ENCODE measurements at regions not wholly inside any gene's neighbourhood (a gene's known extent, or its start where the extent isn't known, plus 50 kb on each side); places are given as distances from the start of the nearest gene placed in this dataset.
"Not testable (repeated sequence)": the region's sequence is repeated elsewhere in the genome, so short reads cannot be mapped to it uniquely, and the experiment has no call there.

DNA sequence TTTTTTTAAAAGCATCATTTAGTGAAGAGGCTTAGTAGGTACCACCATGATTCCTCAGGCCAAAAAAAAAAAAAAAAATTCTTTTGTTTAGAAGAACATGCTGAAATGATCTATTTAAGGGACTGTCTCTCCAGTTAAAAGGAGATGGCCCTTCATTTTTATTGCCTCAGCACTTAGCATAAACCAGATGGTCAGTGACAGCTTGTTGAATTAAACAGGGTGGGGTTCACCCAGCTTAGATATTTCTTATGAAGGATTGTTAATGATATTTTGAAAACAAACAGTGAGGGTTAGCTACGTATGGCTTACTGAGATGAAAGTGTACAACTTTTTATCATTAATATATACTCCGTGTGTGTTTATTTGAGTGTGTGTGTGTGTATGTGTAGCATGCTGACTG lies 203.7 kb downstream of the FAM181B start:
- H3K9ac ChIP-seq (ENCODE audit: low read length), result no peak overlapping the region
- H3K9me3 ChIP-seq (ENCODE audit: low read length), result no peaks in the 10 kb centered on the region
- H3K27me3 ChIP-seq (ENCODE audit: control insufficient read depth in 1 of 2, insufficient read depth in 2 of 2, low read length in 2 of 2), result no peaks in the 10 kb centered on the region
- H3K4me1 ChIP-seq (ENCODE audit: insufficient read depth, low read length), result peaks cover 13% of the 10 kb centered on the region
- H3K27ac ChIP-seq (ENCODE audit: low read depth, low read length), result no peak overlapping the region
- H3K4me3 ChIP-seq (ENCODE audit: low read depth in 1 of 2, low read length in 2 of 2), result no peak overlapping the region
- no peaks in the 10 kb centered on the region for H3K36me3 ChIP-seq (ENCODE audit: insufficient read depth, low read length)

- Histone ChIP-seq H3K27ac (ENCODE audit: low read depth, low read length) (no peak overlapping the region), H3K9me3 (ENCODE audit: low read length) (no peaks in the 10 kb centered on the region), H3K4me1 (ENCODE audit: insufficient read depth, low read length) (peaks cover 13% of the 10 kb centered on the region), H3K36me3 (ENCODE audit: insufficient read depth, low read length) (no peaks in the 10 kb centered on the region), H3K4me3 (ENCODE audit: low read depth in 1 of 2, low read length in 2 of 2) (no peak overlapping the region), H3K27me3 (ENCODE audit: control insufficient read depth in 1 of 2, insufficient read depth in 2 of 2, low read length in 2 of 2) (no peaks in the 10 kb centered on the region), H3K9ac (ENCODE audit: low read length) (no peak overlapping the region)
Measured at GRCh38 chr11:82527081-82527584, 206.5 kb downstream of the FAM181B start.

- Histone ChIP-seq H3K4me3 (ENCODE audit: low read depth in 1 of 2, low read length in 2 of 2) (no peak overlapping the region), H3K9me3 (ENCODE audit: low read length) (no peaks in the 10 kb centered on the region), H3K36me3 (ENCODE audit: insufficient read depth, low read length) (no peaks in the 10 kb centered on the region), H3K27me3 (ENCODE audit: control insufficient read depth in 1 of 2, insufficient read depth in 2 of 2, low read length in 2 of 2) (no peaks in the 10 kb centered on the region), H3K4me1 (ENCODE audit: insufficient read depth, low read length) (no peaks in the 10 kb centered on the region), H3K9ac (ENCODE audit: low read length) (no peak overlapping the region), H3K27ac (ENCODE audit: low read depth, low read length) (no peak overlapping the region)
Measured at GRCh38 chr11:82523141-82523540, 210.5 kb downstream of the FAM181B start.

- Histone ChIP-seq H3K36me3 (ENCODE audit: insufficient read depth, low read length) (no peaks in the 10 kb centered on the region), H3K27me3 (ENCODE audit: control insufficient read depth in 1 of 2, insufficient read depth in 2 of 2, low read length in 2 of 2) (no peaks in the 10 kb centered on the region), H3K9me3 (ENCODE audit: low read length) (no peaks in the 10 kb centered on the region), H3K4me1 (ENCODE audit: insufficient read depth, low read length) (no peaks in the 10 kb centered on the region), H3K27ac (ENCODE audit: low read depth, low read length) (no peak overlapping the region), H3K4me3 (ENCODE audit: low read depth in 1 of 2, low read length in 2 of 2) (no peak overlapping the region), H3K9ac (ENCODE audit: low read length) (no peak overlapping the region)
Measured at GRCh38 chr11:82521427-82521826, 212.2 kb downstream of the FAM181B start.

- Histone ChIP-seq H3K27me3 (ENCODE audit: control insufficient read depth in 1 of 2, insufficient read depth in 2 of 2, low read length in 2 of 2) (no peaks in the 10 kb centered on the region), H3K4me1 (ENCODE audit: insufficient read depth, low read length) (no peaks in the 10 kb centered on the region), H3K27ac (ENCODE audit: low read depth, low read length) (no peak overlapping the region), H3K4me3 (ENCODE audit: low read depth in 1 of 2, low read length in 2 of 2) (no peak overlapping the region), H3K36me3 (ENCODE audit: insufficient read depth, low read length) (no peaks in the 10 kb centered on the region), H3K9me3 (ENCODE audit: low read length) (no peaks in the 10 kb centered on the region), H3K9ac (ENCODE audit: low read length) (no peak overlapping the region)
Measured at GRCh38 chr11:82507288-82507687, 226.4 kb downstream of the FAM181B start.

DNA sequence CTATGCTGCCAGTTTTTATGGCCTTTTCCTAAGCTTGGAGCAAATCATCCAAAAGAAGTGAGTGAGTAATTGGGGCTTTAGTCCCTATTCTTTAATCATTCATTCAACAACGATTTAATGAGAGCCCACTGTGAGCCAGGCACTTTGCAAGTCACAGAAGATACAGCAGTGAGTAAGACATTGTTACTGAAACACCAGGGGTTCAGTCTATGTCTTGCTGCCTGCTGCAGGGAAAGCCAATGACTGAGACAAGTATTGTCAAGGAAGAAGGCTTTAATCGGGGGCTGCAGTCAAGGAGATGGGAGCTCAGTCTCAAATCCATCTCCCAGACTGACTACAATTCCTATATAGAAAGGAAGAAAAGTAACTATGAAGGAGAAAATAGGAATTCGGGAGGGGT lies 228.3 kb downstream of the FAM181B start:
- no peak overlapping the region for H3K27ac ChIP-seq (ENCODE audit: low read depth, low read length)
- H3K27me3 ChIP-seq (ENCODE audit: control insufficient read depth in 1 of 2, insufficient read depth in 2 of 2, low read length in 2 of 2), result no peaks in the 10 kb centered on the region
- no peaks in the 10 kb centered on the region for H3K4me1 ChIP-seq (ENCODE audit: insufficient read depth, low read length)
- H3K9ac ChIP-seq (ENCODE audit: low read length), result no peak overlapping the region
- no peak overlapping the region for H3K4me3 ChIP-seq (ENCODE audit: low read depth in 1 of 2, low read length in 2 of 2)
- H3K36me3 ChIP-seq (ENCODE audit: insufficient read depth, low read length), result no peaks in the 10 kb centered on the region
- no peaks in the 10 kb centered on the region for H3K9me3 ChIP-seq (ENCODE audit: low read length)

DNA sequence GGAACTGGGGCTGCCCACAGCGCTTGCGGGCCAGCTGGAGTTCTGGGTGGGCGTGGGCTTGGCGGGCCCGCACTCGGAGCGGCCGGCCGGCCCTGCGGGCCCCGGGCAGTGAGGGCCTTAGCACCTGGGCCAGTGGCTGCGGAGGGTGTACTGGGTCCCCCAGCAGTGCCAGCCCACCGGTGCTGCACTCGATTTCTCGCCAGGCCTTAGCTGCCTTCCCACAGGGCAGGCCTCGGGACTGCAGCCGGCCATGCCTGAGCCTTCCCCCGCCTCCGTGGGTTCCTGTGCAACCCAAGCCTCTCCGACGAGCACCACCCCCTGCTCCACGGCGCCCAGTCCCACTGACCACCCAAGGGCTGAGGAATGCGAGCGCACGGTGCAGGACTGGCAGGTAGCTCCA lies 232.5 kb downstream of the FAM181B start:
- H3K9me3 ChIP-seq (ENCODE audit: low read length); H3K27ac ChIP-seq (ENCODE audit: low read depth, low read length); H3K4me3 ChIP-seq (ENCODE audit: low read depth in 1 of 2, low read length in 2 of 2); H3K36me3 ChIP-seq (ENCODE audit: insufficient read depth, low read length); H3K9ac ChIP-seq (ENCODE audit: low read length); H3K27me3 ChIP-seq (ENCODE audit: control insufficient read depth in 1 of 2, insufficient read depth in 2 of 2, low read length in 2 of 2); H3K4me1 ChIP-seq (ENCODE audit: insufficient read depth, low read length): not testable (repeated sequence)

GRCh38 chr11:82494988-82495432 lies 238.7 kb downstream of the FAM181B start:
- no peaks in the 10 kb centered on the region for H3K4me1 ChIP-seq (ENCODE audit: insufficient read depth, low read length)
- no peaks in the 10 kb centered on the region for H3K9me3 ChIP-seq (ENCODE audit: low read length)
- H3K36me3 ChIP-seq (ENCODE audit: insufficient read depth, low read length), result no peaks in the 10 kb centered on the region
- H3K27me3 ChIP-seq (ENCODE audit: control insufficient read depth in 1 of 2, insufficient read depth in 2 of 2, low read length in 2 of 2), result no peaks in the 10 kb centered on the region
- no peak overlapping the region for H3K4me3 ChIP-seq (ENCODE audit: low read depth in 1 of 2, low read length in 2 of 2)
- no peak overlapping the region for H3K9ac ChIP-seq (ENCODE audit: low read length)
- no peak overlapping the region for H3K27ac ChIP-seq (ENCODE audit: low read depth, low read length)

- H3K9me3 ChIP-seq (ENCODE audit: low read length), result no peaks in the 10 kb centered on the region
- no peaks in the 10 kb centered on the region for H3K4me1 ChIP-seq (ENCODE audit: insufficient read depth, low read length)
- H3K36me3 ChIP-seq (ENCODE audit: insufficient read depth, low read length), result no peaks in the 10 kb centered on the region
- no peak overlapping the region for H3K27ac ChIP-seq (ENCODE audit: low read depth, low read length)
- no peaks in the 10 kb centered on the region for H3K27me3 ChIP-seq (ENCODE audit: control insufficient read depth in 1 of 2, insufficient read depth in 2 of 2, low read length in 2 of 2)
- no peak overlapping the region for H3K4me3 ChIP-seq (ENCODE audit: low read depth in 1 of 2, low read length in 2 of 2)
- no peak overlapping the region for H3K9ac ChIP-seq (ENCODE audit: low read length)
Measured at GRCh38 chr11:82474876-82475275, 258.8 kb downstream of the FAM181B start.

DNA sequence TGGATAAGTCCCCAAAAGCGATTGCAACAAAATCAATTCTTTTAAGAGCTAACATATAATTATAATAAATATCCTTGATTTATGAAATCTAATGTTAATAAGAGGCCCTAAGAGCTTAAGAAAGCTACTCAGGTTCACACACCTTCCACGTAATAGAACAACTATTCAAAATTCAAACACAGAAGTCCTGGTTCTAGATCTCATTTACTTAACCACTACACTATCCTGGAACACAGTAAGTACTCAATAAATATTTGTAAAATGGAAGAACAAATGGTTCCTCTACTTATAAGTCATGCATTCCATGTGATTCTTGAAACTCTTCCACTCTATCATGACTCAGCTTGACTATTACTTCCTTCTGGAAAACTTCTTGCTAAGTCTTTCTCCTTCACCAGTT lies 268.2 kb downstream of the FAM181B start:
- H3K36me3 ChIP-seq (ENCODE audit: insufficient read depth, low read length), result no peaks in the 10 kb centered on the region
- no peak overlapping the region for H3K27ac ChIP-seq (ENCODE audit: low read depth, low read length)
- H3K27me3 ChIP-seq (ENCODE audit: control insufficient read depth in 1 of 2, insufficient read depth in 2 of 2, low read length in 2 of 2), result no peaks in the 10 kb centered on the region
- no peak overlapping the region for H3K9ac ChIP-seq (ENCODE audit: low read length)
- no peaks in the 10 kb centered on the region for H3K9me3 ChIP-seq (ENCODE audit: low read length)
- H3K4me3 ChIP-seq (ENCODE audit: low read depth in 1 of 2, low read length in 2 of 2), result no peak overlapping the region
- H3K4me1 ChIP-seq (ENCODE audit: insufficient read depth, low read length), result no peaks in the 10 kb centered on the region

DNA sequence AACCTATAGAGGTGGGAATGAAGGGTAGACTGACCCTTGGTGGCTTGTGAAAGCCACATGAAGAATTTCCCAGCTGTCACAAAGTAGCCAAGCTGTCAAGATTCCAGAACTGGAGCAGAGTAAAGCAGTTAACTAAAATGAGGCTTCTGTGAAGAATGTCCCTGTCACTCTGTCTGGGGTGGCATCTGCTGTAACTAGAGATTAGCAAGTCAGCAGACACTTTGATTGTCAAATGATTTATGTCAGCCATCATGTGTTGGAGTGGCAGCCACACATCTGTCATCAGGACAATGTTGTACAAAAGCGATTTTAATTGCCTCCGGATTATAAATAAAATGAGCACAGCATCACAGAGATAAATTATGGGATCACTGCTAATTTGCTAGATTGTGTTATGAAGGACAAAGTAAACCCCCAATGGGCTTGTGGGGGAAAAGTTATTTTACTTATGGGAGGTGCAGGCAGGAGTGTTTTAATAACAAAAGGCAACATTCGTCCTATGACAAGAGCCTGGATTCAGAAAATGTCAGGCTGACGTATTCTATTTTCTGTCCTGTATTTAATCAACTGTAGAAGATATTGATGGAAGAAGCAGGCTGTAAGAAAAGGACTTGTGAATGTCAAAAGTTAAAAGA lies 270.9 kb downstream of the FAM181B start:
- no peaks in the 10 kb centered on the region for H3K36me3 ChIP-seq (ENCODE audit: insufficient read depth, low read length)
- no peak overlapping the region for H3K9ac ChIP-seq (ENCODE audit: low read length)
- no peak overlapping the region for H3K4me3 ChIP-seq (ENCODE audit: low read depth in 1 of 2, low read length in 2 of 2)

GRCh38 chr11:82458761-82459160 lies 274.9 kb downstream of the FAM181B start:
- H3K9ac ChIP-seq (ENCODE audit: low read length), result no peak overlapping the region
- H3K36me3 ChIP-seq (ENCODE audit: insufficient read depth, low read length), result no peaks in the 10 kb centered on the region
- no peak overlapping the region for H3K27ac ChIP-seq (ENCODE audit: low read depth, low read length)
- H3K4me1 ChIP-seq (ENCODE audit: insufficient read depth, low read length), result no peaks in the 10 kb centered on the region
- H3K4me3 ChIP-seq (ENCODE audit: low read depth in 1 of 2, low read length in 2 of 2), result no peak overlapping the region
- H3K9me3 ChIP-seq (ENCODE audit: low read length), result no peaks in the 10 kb centered on the region
- H3K27me3 ChIP-seq (ENCODE audit: control insufficient read depth in 1 of 2, insufficient read depth in 2 of 2, low read length in 2 of 2), result no peaks in the 10 kb centered on the region

More for the DNA sequence above, 270.9 kb downstream of the FAM181B start:
- Histone ChIP-seq H3K4me1 (ENCODE audit: insufficient read depth, low read length) (no peaks in the 10 kb centered on the region), H3K27me3 (ENCODE audit: control insufficient read depth in 1 of 2, insufficient read depth in 2 of 2, low read length in 2 of 2) (no peaks in the 10 kb centered on the region), H3K9me3 (ENCODE audit: low read length) (no peaks in the 10 kb centered on the region), H3K27ac (ENCODE audit: low read depth, low read length) (no peak overlapping the region)

Measured in muscle layer of colon (tissue), 2 donors.